ENCODE measurements at regions not wholly inside any gene's neighbourhood (a gene's known extent, or its start where the extent isn't known, plus 50 kb on each side); places are given as distances from the start of the nearest gene placed in this dataset.

DNA sequence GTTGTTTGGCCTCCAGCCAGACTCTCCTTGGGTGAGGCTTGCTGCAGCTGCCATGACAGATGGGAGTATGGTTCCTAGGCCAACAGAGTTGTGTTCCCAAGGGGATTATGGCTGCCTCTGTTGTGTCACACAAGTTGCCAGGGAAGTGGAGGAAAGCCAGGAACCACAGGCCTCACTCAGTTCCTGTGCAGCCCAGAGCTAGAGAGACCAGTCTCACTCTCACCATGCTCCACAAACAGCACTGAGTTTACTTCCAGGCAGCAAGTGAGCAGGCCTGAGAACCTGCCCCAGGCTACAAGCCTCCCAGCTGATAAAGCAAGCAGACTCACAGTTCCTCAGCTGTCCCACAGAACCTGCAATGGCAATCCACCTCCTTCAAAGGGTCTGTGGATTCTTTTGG lies 273.6 kb upstream of the TAS2R1 start:
- DNase-seq: peak; percentile 54

DNA sequence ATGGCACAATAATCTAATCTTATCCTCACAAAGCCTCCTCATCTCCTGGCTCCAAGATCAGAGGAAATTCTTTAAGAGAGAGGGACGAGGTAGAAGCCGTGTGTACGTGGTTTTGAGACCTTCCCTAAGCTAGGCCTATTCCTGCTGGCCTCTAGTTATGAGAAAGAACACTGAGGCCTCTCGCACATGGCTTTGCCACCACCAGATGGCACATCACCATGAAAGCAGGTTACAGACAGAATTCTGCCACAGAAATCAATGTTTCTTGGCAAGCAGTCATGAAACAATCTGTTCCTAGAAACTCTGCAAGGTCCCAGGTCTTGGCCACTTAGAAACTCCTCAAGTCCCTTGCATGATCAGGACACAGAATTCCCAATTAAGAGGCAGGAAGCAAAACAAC lies 268.2 kb upstream of the TAS2R1 start:
- DNase-seq: peak; percentile 27

DNA sequence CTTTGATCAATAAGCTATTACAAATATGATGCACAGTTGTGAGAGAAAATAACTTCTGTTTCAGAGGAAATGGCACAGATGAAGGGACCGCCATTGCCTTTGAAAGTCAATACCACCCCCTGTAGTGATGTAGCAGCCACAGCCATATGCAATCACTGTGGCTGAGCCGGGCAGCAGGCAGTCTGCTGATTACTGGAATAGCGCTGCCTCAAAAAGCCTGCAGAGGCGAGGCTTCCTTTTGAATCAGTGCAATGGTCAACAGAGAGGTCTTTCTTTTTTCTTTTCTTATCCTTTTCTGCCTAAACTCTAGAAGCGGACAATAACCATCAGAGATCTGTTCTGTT lies 265.1 kb upstream of the TAS2R1 start:
- DNase-seq: no peak

DNA sequence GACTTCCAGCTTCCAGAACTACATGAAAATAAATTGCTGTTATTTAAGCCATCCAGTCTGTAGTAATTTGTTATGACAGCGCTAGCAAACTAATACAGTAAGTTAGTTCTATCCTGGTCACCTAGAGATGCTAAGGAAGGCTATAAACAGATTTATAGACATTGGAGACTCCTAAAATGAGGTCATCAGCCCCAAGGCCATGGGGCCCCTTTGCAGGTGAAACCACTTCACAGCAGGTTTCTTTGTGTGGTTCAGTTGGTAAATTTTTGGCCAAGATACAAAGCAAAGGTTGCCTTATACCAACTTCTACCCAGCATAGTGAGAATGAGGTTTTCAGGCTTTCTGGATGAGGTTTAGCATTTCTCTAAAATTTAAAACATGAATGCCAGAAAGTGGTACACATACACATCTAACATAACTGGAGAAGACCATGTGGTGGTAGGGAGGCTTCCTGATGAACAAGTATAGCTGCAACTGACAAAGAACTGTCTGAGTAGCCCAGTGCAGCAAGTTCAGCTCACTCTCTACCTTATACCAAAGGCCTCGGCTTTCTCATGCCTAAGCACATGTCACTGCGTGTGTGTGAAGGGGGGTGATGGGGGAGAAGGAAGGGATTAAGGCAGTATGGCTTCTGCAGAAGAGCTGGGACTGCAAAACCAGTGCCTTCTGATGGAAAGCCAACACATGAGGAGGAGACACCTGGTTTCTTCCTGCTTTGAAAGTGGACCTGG lies 264.6 kb upstream of the TAS2R1 start:
- no peak for DNase-seq

DNA sequence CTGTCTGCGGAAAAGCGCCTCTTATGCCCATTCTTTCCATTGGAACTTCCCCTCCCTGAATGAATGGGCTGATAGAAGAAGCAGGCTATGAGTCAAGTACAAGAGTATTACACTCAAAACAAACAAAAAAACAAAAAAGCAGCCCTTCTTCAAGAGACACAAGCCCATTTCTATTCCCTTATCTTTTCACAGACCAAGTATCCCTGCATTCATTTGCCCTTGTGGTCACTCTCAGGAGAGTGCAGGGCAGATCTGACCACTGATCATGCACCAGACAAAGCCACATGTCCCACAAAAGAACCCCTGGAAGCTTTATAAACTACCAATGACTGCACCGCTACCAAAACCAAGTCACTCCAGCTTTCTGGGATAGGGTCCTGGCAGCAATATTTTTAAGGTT lies 262.5 kb upstream of the TAS2R1 start:
- no peak for DNase-seq

DNA sequence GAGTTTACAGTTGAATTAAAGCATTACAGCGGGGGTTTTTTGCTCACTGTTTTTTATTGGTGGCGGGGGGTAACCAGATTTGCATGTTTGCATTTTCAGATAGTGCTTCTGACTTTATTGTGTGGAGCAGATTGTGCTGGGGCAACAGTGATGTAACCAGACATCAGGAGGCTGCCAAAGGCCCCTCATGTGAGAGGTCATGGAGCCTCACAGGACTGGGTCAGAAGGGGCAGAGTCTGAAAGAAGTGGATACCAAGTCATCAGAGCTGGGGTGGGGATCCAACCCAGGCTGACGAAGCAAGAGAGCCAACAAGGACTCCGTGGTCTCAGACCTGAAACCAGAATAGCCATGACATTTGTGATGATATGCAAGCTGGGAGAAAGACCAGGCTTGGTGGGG lies 259.4 kb upstream of the TAS2R1 start:
- DNase-seq: no peak

DNA sequence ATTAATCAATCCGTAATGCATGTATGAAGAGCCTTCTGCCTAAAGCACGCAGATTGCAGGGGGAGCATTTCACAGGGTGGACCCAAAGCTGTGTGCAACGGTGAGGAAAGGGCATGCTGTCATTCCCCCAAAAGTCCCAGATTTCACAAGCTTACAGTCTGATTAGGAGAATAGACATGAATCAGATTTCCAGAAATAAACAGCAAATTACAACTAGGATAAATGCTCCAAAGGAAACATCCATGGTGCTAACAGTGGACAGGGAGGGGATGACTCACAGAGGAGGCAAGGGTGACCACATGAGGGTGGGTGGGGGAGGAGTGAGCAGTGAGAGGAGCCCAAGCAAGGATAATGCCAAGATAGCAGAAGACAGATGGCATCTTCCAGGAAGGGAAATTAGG lies 258.4 kb upstream of the TAS2R1 start:
- no peak for DNase-seq

DNA sequence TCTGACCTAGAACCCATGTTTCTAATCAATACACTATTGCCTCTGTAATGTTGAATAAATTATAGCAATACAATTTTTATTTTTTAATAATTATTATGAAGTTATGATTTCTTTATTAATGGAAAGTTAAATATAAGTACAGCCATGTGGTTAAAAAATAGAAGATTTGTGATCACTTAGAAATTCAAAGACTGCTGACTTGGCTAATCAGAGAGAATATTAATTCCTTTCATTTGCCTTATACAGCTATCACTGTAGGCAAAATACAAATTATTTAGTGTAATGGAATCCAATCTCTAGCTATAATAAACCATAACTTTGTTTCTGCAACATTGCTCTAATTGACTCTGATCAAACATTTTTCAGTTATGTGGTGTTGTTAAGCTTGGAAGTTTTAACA lies 255.0 kb upstream of the TAS2R1 start:
- no peak for DNase-seq

DNA sequence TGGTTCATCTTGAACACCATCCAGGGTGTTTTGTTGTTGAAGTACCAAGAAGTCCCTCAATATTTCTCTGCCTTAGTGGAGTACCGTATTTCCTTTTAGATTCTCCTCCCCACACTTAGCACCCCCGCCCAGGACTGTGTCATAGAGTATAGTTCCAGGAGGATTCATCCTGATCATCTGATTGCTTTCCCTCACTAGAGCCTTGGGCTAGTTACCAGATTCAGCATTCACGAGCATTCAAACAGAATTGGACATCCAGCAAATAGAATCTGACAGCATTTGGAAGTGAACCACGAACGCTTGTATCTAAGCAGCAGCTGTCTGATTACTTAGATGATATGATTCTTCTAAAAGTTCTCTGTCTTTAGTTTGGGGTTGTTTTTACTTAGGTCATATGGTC lies 248.1 kb upstream of the TAS2R1 start:
- peak; percentile 52 for DNase-seq

DNA sequence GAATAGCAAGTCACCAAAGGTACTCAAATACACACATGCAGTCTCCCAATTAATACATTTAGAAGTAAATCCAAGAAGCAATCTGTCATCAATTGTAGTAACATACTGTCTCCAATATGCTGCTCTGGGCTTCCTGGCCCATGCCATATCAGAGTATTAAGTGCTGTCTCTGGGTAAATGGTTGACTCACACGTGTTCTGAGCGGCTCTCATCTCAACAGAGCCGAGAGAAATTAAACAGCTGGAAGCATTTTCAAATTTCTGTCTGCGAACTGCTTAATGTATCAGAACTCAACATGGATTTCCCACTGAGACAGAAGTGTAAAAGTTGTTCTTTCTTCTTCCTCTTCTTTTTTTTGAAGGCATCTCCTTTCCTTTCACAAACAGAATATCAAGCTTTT lies 247.3 kb upstream of the TAS2R1 start:
- no peak for DNase-seq

DNA sequence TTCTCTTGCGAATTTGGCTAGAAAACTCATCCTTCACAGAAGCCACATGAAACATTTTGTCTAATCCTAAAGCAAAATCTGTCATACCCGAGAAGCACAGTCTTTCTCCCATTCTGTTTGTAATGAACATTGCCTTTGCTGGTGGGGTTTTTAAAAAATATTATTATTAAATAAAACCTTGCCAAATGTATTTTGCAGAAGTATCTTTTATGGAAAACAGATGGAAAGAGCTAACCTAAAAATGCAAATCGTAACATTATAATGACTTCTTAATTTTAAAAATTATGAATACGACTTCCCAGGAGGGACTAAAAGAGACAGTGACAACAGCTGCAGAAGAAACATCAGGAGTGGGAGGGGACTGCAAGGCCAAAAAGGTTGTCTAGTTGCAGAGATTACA lies 246.3 kb upstream of the TAS2R1 start:
- no peak for DNase-seq

DNA sequence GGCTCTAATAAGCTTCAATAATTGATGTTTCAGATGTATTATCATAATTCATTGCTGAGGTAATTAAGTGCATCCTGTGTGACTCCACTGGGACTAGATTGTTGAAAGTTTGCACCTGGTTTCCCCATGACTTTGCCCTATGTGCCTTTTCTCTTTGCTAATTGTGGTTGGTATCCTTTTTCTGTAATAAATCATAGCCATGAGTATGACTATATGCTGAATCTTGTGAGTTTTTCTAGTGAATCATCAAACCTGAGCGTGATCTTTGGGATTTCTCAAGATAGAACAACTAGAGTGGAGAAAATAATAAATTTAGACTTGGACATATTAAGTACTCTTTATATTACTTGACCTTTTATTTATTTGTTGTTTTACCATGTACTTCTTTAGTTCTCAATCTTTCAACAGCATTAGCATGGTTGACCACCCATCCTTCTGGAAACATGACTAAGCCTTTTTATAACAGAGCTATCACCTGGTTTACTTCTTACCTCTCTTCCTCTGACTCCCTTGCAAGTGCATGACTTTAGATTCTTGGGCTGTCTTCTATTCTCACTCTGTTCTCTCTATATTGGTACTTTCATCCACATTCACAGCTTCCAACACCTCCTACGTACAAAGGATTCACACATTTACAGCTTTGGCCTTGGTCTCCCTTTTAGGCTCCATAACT lies 239.6 kb upstream of the TAS2R1 start:
- no peak for DNase-seq

DNA sequence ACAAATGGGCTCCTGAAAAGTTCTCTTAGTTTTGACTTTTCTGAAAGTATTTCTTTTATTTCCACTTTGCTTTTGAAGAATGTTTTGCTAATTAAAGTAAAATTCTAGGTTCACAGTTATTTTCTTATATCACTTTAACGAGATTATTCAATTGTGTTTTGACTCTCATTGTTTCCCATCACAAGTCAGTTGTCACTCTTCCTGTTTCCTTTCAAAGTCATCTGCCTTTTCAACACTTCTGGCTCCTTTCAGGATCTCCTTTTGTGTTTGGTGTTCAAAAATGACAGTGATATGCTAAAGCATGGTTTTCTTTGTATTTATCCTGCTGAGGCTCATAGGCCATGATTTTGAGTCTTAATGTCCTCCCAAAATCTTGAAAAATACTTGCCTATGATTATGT lies 235.4 kb upstream of the TAS2R1 start:
- no peak for DNase-seq

DNA sequence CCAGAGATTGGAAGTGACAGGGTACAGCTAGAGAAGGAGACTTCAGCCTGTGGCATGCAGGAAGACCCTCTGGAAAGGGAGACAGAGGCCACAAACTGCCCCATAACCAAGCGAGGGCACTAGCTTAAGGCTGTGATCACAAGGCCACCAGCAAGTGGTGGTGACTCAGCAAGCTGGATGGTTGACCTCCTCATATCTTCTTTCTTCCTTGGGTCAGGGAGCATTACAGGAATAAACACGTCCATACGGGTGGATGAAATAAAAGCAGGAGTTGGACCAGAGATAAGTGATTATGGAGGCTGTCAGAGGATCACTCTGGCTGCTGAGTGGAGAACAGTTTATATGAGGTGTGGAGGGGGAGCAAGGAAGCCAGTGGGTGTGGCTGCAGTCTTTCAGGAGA lies 234.6 kb upstream of the TAS2R1 start:
- no peak for DNase-seq

DNA sequence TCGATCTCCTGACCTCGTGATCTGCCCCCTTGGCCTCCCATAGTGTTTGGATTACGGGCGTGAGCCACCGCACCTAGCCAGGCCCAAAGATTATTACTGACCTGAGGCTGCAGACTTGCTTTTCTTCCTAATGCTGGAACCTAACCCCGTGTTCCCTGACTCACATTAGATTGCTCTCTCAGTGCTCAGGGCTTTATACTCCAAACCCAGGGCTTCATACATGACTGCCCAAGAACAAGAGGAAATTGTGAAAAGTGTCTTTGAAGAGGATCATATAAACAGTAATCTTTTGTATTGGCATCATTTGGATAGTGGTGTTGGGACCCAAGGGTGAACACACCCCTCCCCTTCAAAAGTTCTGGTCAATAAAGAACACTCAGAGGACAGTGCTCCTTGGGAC lies 233.3 kb upstream of the TAS2R1 start:
- no peak for DNase-seq

DNA sequence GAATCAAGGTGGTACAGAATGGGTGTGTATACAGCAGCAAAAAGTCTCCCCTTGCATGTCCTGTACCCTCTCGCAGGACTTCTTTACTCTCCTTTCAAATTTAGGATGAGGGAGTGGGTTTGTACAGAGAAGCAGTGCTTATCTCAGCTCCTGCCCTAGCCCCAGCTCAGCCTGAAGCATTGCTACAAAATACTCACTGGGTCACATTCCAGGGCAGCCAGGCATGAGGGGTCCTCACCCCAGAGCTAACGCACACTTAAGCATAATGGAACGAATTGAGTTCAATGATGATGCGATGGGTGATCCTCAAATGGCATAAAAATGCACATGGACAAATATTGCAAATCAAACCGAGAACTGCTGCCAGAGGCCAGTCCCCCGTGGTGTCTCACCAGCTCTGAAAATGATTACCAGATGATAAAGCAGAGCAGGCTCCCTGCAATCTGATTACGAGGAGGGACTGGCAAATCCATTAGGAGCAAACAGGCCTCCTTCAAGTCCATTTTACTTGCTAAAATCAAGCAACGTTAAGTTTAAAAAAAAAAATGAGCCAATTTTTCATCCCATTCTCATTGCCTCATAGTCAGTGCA lies 231.6 kb upstream of the TAS2R1 start:
- DNase-seq: no peak

DNA sequence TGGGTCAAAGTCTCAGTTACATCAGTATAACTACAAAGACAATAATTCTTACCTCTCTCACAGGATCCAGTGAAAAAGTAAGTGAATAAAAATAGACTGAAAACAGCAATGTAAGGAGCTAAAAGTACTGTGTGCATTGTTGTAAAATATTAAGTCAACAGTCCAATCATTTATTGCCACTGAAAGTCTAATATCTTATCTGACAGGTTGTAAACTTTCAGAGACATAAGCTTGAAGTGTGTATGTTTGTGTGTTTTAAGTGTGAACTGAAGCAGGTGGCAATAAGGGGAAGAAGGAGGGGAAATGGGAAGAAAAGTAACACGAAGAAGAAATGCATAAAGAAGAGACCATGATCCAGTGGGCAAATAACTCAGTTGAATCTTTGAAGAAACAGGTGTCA lies 229.7 kb upstream of the TAS2R1 start:
- no peak for DNase-seq

DNA sequence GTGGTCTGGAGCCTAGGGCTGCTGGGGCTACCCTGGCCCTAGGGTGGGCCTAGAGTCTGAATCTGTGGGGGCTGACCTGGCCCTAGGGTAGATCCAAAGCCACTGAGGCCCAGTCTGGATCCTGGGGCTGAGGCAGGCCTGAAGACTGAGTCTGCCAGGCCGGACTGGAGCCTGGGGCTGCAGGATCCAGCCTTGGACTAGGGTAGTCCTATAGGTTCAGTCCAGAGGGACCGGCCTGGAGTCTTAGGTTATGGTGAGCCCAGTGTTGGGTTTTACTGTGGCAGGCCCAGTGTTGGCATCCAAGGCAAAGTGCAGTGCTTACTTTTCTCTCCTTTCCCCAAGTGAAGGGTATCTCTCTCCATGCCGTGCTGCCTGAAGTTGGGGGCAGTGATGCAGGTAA lies 227.9 kb upstream of the TAS2R1 start:
- no peak for DNase-seq

DNA sequence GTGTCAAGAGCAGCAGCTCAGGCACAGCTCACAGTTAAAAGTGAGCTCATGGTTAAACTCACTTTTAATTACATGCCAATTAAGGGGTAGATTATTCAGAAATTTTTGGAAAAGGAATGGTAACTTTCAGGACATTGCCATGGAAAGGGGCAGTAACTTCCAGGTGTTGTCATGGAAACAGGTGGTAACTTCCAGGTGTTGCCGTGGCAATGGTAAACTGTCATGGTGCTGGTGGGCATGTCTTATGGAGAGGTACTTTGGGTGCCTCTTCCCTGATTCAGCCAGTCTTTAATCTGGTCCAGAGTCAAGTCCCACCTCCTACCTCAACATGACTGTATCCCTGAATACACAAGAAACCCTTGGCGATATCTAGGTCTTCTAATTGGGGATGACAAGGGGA lies 223.2 kb upstream of the TAS2R1 start:
- no peak for DNase-seq

DNA sequence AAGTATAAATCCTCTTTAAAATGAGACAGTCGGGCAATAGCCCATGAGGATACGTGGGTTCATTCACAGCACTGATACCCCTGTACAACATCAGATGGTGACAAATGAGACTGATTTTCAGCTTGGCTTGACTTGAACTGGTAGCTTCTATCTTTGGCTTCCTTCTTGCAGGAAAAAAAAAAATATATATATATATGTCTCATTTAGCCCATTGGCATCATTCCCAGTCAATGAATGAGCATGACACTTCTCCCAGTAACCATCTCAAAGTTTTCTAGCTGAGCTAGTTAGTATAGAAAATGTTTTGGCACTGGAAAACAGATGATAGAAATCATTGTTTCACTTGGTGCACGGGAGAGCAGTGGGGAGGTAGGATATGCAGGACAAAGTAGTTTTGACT lies 222.5 kb upstream of the TAS2R1 start:
- DNase-seq: no peak

DNA sequence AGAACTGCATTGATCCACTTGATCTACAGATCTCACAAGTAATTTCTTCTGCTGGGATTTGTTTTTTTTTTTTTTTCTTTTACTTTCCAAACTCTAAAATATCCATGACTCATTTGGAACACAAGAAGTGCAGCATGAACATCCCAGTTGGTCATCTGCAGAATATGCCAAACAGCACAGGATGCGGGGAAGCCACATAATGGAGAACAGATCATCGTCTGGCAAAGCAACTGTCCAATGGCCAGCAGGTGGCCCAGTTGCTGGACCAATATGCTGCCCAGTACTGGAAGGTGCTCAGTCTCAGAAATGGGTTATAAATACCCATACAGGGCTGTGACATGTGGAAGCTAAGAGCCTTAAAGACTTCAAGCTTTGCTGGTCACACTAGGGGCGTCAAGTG lies 221.3 kb upstream of the TAS2R1 start:
- DNase-seq: no peak

DNA sequence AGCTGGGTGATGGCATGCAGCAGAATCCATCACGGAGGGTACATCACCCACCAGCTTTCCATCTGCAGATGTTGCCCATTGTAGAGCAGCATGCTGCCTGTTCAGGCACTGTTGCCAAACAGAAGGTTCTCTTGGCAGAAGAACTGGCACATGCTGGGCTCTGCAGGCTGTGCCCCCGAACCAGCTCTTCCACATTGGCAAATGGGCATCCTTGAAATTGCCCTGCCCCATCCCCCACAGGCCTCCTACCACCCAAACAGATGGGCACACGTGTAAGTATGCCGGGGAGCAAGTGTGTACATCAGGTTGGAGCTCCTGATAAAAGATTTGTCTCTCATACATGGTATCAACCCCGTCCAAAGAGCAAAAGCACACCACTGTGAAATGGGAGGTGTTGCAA lies 220.3 kb upstream of the TAS2R1 start:
- no peak for DNase-seq

DNA sequence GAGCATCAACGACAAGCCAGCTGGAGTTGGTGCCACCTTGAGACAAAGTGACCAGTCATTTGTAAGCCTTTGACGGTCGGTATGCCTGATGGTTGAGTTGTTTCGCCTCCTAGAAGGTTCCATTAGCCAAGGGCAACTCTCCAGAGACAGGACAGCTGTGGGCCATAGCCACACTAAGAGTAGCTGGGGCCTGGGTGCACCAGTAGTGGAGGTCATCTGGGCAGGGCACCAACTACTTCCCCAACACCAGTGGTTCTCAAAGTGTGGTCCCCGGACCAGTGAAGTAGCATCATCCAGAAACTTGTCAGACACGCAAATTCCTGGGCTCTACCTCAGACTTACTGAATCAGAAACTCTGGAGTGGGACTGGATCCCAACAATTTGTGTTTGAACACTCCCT lies 217.5 kb upstream of the TAS2R1 start:
- DNase-seq: no peak

DNA sequence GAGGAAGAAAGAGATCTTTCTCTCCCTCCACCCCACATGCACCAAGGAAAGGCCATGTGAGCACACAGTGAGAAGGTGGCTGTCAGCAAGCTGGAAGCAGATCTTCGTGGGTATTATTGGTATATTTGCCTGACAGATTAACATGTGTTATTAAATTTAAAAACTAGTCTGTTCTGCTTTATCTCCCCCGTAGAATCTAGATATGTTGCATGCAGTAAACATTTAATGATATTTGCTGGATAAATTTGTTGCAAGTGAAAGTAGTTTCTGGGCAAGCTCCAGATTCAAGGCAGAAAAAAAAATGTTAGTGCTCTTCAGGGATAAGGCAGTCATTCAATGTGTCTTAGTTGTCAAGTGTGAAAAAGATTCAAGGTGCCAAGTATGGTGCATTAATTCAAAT lies 215.0 kb upstream of the TAS2R1 start:
- no peak for DNase-seq
